GM12864 (cell line): ENCODE measurements at regions not wholly inside any gene's neighbourhood (a gene's known extent, or its start where the extent isn't known, plus 50 kb on each side); places are given as distances from the start of the nearest gene placed in this dataset.

Experiments
- DNase-seq: peaks from one replicate; pipeline ENCODE4 v3.0.0-alpha.2; 2011; ENCODE audit warnings: low read depth
- H3K4me3 ChIP-seq: 2 replicates; pipeline ENCODE4 v1.5.1; 2011; ENCODE audit warnings: mild to moderate bottlenecking, low read depth, low read length, control low read depth
- CTCF ChIP-seq: IDR thresholded peaks from 2 replicates; pipeline ENCODE4 v1.5.1; 2011; ENCODE audit warnings: low read depth, mild to moderate bottlenecking, moderate library complexity, low read length, control low read depth, inconsistent platforms; ENCODE audit errors: missing control alignments

- H3K4me3 ChIP-seq: no peak overlapping the region
- DNase-seq: no peak
- no peak for TF ChIP-seq CTCF
Observed at GRCh38 chr7:34327681-34328080, 330.3 kb upstream of the NPSR1 start.

GRCh38 chr7:34330308-34330707 lies 327.7 kb upstream of the NPSR1 start:
- TF ChIP-seq CTCF: no peak
- H3K4me3 ChIP-seq: no peak overlapping the region
- DNase-seq: no peak

- no peak for DNase-seq
- no peak for TF ChIP-seq CTCF
- no peak overlapping the region for H3K4me3 ChIP-seq
Observed at GRCh38 chr7:34331102-34331501, 326.9 kb upstream of the NPSR1 start.

GRCh38 chr7:34332006-34332405 lies 326.0 kb upstream of the NPSR1 start:
- no peak overlapping the region for H3K4me3 ChIP-seq
- no peak for DNase-seq
- TF ChIP-seq CTCF: no peak

GRCh38 chr7:34333184-34333583 lies 324.8 kb upstream of the NPSR1 start:
- no peak for TF ChIP-seq CTCF
- H3K4me3 ChIP-seq: no peak overlapping the region
- DNase-seq: no peak

- TF ChIP-seq CTCF: no peak
- no peak for DNase-seq
- H3K4me3 ChIP-seq: no peak overlapping the region
Observed at GRCh38 chr7:34333925-34334324, 324.1 kb upstream of the NPSR1 start.

GRCh38 chr7:34337163-34337562 lies 320.9 kb upstream of the NPSR1 start:
- TF ChIP-seq CTCF: no peak
- no peak overlapping the region for H3K4me3 ChIP-seq
- no peak for DNase-seq
